HG02852 (cell line): ENCODE measurements at regions not wholly inside any gene's neighbourhood (a gene's known extent, or its start where the extent isn't known, plus 50 kb on each side); places are given as distances from the start of the nearest gene placed in this dataset.
A peak's percentile ranks its signal among the peaks of the same experiment; 100 is the strongest.

Experiments used
- ATAC-seq: cut with Tn5 transposase; IDR thresholded peaks from one replicate; pipeline ENCODE4 v1.9.1; 2021; ENCODE audit warnings: mild to moderate bottlenecking, moderate library complexity; ENCODE audit not compliant: unreplicated experiment

GRCh38 chr9:8189881-8190280 is 390.3 kb upstream of the DMAC1 start:
- ATAC-seq = no peak

GRCh38 chr9:8188723-8189407 is 389.3 kb upstream of the DMAC1 start:
- no peak for ATAC-seq

GRCh38 chr9:8186560-8186959 is 387.0 kb upstream of the DMAC1 start:
- peak; percentile 62 for ATAC-seq

- no peak for ATAC-seq
Observed at GRCh38 chr9:8183618-8184017, 384.0 kb upstream of the DMAC1 start.

- ATAC-seq = no peak
Observed at GRCh38 chr9:8179381-8180053, 379.9 kb upstream of the DMAC1 start.

GRCh38 chr9:8172000-8172399 is 372.4 kb upstream of the DMAC1 start:
- ATAC-seq = no peak

GRCh38 chr9:8168916-8169438 is 369.4 kb upstream of the DMAC1 start:
- ATAC-seq = no peak

- no peak for ATAC-seq
Observed at GRCh38 chr9:8160787-8161186, 361.2 kb upstream of the DMAC1 start.

- no peak for ATAC-seq
Observed at GRCh38 chr9:8158574-8158973, 359.0 kb upstream of the DMAC1 start.

GRCh38 chr9:8157683-8158324 is 358.2 kb upstream of the DMAC1 start:
- ATAC-seq = no peak

- no peak for ATAC-seq
Observed at GRCh38 chr9:8156346-8156745, 356.8 kb upstream of the DMAC1 start.

- no peak for ATAC-seq
Observed at GRCh38 chr9:8155706-8156105, 356.1 kb upstream of the DMAC1 start.

- no peak for ATAC-seq
Observed at GRCh38 chr9:8143677-8144076, 344.1 kb upstream of the DMAC1 start.

- ATAC-seq = no peak
Observed at GRCh38 chr9:8140557-8140956, 341.0 kb upstream of the DMAC1 start.

- no peak for ATAC-seq
Observed at GRCh38 chr9:8139756-8140155, 340.2 kb upstream of the DMAC1 start.

GRCh38 chr9:8136477-8136876 is 336.9 kb upstream of the DMAC1 start:
- no peak for ATAC-seq

- no peak for ATAC-seq
Observed at GRCh38 chr9:8134635-8135034, 335.1 kb upstream of the DMAC1 start.

GRCh38 chr9:8133606-8134005 is 334.0 kb upstream of the DMAC1 start:
- ATAC-seq = no peak

- ATAC-seq = no peak
Observed at GRCh38 chr9:8115570-8115969, 316.0 kb upstream of the DMAC1 start.

- ATAC-seq = no peak
Observed at GRCh38 chr9:8114826-8115225, 315.2 kb upstream of the DMAC1 start.

GRCh38 chr9:8106362-8106761 is 306.8 kb upstream of the DMAC1 start:
- ATAC-seq = no peak

- no peak for ATAC-seq
Observed at GRCh38 chr9:8101607-8102006, 302.0 kb upstream of the DMAC1 start.
